ENCODE measurements at regions not wholly inside any gene's neighbourhood (a gene's known extent, or its start where the extent isn't known, plus 50 kb on each side); places are given as distances from the start of the nearest gene placed in this dataset.
"Not testable (repeated sequence)": the region's sequence is repeated elsewhere in the genome, so short reads cannot be mapped to it uniquely, and the experiment has no call there.

DNA sequence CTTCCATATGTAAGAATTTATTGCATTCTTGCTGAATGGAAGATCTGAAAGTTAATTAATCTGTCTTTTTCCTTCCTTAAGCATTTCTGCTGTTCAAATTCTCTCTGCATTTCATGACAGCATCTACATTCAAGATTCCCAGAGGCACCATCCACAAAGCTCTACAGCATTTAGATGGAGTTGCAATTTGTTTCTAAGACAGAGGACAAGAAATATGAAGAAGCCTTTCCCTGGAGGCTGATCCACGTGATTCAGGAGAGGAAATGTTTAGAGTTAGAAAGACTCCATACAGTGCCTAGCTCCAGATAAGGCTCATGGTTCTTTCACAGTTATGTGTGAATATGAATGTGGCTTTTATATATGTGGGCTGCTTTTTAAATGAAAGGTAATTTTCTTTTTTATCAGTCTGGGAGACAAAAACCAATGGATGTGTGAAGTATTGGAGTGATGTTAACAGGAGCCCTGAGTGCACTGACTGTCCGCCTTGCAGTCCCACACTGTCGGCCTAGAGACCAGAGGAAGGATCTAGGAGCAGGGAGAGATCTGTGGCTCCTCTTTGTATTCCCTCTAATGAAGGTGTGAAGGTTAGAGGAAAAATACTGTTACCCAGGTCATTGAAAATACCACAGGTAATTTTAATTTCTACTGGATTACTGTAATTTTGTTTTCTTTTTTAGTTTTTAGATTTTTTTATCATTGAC is 686.6 kb upstream of the GJE1 start:
- no peak for DNase-seq

DNA sequence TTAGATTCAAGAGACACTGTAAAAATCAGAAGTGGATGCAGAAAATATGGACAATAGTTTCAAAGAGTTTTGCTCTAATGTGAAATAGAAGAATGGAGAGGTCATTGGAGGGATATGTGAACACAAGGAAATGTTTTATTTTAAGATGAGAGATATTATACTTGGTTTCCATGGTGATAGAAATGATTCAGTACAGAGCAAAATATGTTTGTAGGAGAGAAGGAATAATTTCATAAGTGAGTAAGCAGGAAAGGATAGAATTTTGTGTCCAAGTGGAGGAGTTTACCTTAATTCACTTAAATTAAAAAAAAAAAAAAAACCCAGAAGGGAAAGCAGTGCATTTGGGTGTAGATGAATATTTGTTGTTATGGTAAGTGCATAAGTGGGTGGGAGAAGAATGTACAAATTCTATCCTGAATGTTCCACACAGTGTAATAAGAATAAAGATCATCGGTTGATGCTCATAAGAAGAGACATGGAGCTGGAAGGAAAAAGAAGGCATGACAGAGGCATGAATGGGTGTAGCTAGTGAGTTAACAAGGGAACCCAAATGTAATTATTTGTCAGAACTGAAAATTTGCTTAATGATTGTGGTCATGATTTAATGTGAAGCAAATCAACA is 688.9 kb upstream of the GJE1 start:
- DNase-seq: no peak

DNA sequence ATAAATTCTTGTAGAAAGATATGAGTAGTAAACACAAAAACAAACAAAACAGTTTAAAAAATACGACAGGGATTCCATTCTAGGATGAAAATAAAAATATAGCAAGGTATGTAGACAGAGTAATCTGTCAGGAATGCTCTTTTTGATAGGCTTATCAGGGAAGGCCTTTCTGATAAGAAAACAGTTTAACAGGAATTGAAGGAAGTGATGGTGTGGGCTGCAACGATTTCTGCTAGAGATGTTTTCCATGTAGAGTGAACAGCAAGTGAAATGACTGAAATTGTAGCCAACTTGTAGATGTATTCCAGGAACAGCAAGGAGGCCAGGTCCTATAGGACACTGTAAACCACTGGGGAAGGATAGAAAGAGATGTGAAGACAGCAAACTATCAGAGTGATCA is 689.7 kb upstream of the GJE1 start:
- no peak for DNase-seq

DNA sequence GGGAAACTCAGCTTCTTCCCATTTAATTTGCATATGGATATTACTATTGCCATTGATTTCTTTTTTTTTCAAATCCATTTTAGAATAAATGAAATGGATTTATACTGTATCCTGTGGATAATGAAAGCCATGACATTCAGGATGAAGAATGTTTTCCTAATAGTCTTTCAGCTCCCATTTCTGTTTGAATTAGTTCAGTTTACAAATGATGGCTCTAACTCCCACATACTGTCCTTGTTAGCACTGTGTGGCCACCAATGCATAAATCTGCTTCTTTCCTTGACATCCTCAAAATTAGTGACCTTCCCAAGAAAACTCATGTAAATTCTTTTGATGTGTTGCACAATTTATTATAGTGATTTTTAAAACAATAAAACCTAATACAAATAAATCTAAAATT is 693.2 kb upstream of the GJE1 start:
- DNase-seq: no peak

DNA sequence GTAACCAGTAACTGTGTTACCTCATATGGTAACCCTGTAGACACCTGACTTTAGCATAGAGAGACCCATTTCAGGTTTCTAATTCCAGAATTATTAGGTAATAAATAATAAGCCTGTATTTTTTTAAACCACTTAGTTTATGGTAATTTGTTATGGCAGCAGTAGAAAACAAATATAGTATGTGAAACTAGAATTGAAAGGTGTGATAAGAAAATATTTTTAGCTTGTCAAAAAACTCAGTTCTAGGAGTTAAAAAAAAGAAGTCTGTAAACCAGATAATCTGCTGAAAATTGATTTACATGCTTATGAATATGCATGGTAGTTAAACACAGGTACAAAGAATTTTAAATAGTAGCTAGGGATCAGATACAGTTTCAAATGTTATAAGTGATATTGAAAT is 695.0 kb upstream of the GJE1 start:
- no peak for DNase-seq

DNA sequence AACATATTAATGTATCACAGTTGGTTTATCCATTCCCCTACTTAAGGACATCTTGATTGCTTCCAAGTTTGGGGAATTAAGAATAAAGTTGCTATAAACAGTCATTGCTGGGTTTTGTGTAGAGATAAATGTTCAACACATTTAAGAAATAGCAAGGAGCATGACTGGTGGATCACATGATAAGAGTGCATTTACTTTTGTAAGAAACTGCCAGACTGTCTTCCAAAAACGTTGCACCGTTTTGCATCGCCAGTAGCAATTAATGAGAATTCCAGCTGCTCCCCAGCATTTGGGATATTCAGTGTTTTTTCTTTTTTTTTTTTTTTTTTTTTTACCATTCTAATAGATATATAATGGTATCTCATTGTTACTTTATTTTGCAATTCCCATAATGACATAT is 695.7 kb upstream of the GJE1 start:
- DNase-seq: no peak

DNA sequence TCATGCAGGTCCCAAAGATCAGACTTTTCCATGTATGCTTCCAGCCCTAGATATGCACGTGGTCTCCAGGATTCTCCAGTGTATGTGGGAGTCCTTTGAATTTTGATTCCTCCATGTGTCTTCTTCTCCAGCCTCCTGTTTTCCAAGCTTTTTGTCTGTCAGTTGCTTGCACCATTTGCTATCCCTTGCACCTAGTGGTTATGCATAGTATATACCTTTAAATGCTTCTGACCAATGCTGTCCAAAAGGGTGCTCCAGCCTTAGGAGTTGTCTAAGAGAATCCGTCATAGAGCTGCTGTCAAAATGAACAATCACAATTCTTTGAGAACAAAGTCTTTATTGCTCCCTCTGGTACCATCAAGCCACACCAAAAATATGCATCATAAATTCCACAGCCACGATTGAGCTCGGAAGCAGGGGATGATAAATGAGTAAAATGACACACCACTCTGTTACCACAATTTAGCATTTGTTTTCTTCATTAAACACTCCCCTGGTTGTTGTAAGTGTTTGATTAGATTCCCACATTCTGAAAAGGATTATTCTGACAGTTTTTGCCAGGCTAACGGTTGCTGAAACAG is 706.2 kb upstream of the GJE1 start:
- no peak for DNase-seq

DNA sequence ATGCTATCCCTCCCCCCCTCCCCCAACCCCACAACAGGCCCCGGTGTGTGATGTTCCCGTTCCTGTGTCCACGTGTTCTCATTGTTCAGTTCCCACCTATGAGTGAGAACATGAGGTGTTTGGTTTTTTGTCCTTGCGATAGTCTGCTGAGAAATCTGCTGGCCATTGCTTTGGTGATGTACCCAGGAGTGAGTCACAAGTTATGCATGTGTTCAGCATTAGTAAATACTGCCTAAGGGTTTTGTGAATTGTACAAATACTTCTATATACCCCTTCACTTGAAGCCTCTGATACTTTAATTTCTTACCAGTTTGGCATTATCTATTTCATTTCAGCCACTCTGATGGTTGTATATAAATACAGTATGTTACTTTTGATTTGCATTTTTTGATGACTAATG is 711.3 kb upstream of the GJE1 start:
- no peak for DNase-seq

DNA sequence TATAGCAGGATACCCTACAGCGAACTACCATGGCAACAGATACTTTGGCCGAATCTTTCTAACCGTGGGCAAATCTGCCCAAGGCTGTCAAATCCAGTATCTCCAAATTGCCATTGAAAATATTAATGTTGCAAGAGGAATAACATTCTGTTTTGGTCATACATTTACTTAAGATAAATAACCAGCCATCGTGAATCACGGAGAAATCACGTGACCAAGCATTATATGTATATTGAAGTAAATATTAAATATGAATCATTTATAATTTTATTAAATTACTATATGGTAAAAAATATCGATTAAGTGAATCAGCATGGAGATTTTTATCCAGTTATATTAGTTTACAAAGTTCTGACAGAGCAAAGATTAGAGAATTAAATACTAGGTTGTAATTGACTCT is 714.6 kb upstream of the GJE1 start:
- DNase-seq: no peak

DNA sequence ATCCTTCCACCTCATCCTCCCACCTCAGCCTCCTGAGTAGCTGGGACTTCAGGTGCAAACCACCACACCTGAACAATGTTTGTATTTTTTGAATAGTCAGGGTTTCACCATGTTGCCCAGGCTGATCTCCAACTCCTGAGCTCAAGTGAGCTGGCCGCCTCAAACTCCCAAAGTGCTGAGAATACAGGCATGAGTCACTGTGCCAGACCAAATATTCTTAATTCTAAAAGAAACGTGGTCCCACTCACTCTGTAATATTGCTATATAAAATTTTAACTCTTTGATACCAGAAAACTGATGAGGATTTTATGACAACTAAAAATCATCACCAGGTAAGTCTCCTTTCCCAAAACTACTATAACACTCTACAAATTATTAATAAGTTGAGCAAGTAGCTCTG is 716.8 kb upstream of the GJE1 start:
- DNase-seq: no peak

DNA sequence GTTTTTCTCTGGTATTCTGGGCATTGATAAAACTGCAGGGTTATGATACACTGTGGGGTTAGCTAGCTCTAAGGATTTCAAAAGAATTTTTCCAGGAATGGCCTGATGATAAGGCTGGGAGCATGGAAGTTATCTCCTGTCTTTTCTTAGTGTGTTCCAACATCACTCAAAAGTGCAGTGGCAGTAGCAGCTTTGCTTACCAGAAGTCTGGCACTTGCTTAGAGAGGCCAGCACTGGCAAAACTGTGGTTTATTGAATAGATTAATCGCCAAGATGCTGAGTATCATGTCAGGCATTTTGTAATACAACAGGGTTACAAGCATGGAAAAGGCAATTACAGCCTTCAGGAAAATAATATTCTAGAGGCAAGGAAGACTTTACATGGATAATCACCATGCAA is 719.5 kb upstream of the GJE1 start:
- no peak for DNase-seq

DNA sequence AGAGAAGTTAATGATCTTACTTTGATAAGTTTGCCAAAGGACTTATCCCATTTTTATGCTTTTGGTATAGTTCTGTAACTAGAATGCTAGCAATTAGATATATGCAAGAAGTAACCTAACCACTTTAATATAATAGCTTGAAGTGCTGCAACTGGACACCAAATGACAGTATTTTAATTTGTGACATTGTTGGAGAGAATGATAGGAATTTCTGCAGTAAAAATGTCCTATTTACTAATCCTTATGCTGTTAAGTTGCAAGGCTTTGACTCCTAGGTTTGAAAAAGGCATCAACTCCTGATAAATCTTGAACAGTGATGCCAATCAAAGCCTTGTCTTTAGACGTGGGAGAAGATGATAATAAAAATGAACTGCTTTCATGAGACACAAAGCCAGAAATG is 726.0 kb upstream of the GJE1 start:
- no peak for DNase-seq

DNA sequence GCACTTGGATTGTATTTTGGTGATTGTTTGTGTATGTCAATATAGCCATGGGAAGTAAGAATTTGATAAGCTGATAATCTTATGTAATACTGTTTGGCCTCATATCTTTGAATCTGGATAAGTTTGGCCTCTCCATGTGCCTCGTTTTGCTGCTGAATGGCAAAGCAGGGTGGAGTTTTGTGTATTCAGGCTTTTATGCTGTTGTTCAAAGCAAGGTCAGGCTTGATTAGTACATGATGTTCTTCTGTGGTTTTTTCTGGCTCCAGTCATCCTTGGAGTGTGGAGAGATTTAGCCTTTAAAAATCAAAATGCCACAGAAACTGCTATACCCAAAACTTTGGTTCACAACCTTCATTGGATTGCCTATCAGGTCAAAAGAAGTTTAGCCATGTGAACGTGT is 728.9 kb upstream of the GJE1 start:
- DNase-seq: no peak

DNA sequence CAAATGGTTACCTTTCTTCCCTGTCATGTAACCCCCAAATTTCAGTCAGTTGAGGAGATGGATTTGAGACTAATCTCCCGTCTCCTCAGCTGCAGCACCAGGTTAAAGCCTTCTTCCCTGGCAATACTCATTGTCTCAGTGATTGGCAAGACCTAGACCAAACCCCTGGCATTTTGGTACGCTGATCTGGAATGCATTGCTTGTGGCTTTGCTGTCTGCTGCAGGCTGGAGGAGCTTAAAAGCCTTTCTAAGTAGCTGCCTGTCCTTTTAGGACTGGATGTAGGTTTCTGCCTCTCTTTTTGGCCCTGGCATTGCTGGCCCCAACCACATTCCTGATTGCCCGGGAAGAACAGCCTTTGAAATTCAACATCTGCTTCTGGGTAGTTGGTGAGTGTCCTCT is 729.6 kb upstream of the GJE1 start:
- DNase-seq: no peak

DNA sequence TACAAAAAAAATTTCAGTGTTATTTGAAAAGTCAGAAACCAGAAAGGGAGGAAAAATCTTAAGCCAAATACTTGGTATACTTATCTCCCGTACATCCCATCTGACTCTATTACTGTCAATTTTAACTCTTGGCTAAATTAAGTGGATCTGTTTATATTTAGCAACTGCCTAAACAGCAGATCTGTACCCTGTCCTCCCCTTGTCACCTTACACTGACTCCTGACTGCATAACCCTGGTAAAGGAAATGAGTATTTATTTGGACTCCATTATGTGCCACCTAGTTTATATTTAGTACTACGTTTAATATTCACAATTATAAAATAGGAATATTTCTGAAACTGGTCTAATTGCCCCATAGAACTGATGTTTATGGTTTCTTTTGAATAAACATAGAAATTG is 730.2 kb upstream of the GJE1 start:
- DNase-seq: no peak

DNA sequence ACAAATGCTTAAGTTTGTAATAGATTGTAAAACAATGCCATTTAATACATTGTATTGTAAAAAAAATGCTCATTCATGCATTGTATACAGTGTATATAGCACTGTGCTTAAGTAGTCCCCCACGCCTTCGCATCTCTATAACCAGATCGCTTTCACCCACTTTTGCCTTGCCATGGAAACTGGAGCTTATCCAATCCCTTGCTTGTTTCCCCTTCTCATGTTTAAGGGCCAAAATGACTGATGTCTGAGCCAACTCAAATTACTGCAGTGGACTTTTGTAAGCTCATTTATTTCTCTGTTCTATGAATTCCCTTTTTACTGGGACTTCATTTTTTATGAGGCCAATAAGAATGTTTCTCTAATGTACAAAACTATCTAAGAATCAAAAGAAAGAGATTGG is 730.9 kb upstream of the GJE1 start:
- DNase-seq: peak in 1 of 3 experiments; percentile 9

DNA sequence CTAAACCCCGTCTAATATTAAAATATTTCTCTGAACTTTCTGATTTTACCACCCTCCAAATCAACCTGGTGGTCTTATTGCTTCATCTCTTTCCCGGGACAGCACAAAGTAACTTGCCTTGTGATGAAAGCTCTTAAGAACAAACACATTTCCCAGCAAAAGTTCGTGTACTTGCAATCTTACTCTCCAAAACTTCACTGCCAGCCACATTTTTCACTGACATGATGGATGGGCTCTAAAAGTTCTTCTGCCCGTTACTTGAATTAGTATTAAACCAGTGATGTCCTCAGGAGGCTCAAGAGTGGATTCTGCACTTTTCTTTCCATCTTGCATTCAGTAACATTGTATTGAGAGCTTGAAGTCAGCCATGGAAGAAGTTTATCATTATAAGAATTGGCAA is 731.6 kb upstream of the GJE1 start:
- no peak for DNase-seq

DNA sequence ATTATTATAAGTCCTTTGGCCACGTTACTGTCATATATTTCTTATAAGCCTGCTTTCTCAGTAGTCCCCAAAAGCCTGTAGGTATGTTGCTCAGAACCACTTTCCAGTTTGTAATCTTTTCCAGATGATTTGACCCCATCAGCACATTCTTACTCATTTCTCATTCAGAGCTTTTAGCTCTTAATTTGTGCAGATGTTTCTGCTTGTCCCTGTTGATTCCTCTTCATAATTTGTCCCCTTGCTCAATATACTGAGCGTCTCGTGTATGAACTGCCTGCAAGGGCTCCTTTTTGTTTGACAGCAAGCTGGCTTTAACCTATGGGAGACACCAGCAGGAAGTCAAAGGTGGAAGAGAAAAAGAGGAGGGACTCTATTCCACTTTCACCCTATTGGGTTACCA is 733.8 kb upstream of the GJE1 start:
- no peak for DNase-seq

DNA sequence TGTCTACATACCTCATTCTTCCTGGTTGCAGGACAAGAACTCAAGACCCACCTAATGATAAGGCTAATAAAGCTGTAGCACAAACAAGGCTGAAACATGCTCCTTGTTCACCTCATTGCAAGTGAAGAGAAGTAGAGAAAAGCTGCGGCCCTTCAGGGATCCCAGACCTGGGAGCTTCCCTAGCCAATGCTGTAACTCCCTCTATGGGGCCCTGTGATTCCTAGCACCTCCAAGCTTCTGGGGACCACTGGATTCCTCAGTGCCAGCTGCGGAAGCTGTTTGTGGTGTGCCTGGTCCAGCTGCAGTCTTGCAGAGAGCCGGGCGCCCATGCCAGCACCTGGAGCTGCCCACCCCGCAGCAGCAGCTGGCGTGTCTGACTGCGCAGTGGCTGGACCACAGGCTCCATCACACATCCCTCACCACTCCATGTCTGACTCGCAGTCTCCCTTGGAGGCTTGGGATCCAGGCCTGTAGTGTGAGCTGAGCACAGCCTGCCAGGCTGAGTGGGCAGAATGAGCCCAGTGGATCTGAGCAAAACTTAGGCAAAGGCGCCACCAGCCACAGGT is 737.2 kb upstream of the GJE1 start:
- DNase-seq: no peak

DNA sequence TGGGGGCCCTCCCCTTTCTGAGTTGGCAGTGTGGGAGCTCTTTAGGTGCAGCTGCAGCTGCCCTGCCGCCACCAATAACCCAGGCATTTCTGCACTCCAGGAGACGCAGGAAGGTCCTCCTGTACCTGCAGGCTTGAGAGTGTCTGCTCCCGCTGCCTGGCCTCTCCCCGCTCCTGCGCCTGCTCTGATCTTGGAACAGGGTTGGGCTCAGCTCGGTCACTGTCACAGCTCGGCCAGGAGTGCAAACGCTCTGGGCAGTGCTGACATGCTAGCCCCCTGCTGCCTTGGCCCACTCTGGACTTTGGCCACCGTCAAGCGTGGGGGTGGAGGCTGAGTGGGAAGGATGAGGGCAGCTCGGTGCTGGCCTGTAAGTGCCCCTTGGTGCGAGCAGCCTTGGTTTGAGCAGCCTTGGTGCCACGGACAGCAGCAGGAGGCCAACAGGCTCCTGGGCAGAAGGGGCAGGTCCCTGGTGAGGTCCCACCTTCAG is 738.1 kb upstream of the GJE1 start:
- no peak for DNase-seq

DNA sequence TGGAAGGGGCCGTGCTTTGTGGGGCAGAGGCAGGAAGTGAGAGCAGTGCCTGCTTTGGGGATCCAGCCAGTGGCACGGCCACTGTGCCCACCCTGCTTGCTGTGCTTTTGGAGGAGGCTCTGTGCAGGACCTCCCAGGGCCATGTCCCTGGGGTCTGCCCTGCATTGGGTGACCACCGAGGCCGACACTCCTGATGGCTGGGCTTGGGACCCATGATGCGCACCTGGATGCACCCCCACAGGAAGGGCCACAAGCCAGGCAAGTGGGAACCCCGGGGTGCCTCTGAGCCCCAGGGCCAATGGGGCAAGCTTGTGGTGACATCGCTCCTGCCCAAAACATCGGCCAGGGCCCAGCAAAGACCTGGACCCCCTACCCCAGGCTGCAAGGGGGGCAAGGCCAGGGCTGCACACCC is 738.6 kb upstream of the GJE1 start:
- DNase-seq: no peak

DNA sequence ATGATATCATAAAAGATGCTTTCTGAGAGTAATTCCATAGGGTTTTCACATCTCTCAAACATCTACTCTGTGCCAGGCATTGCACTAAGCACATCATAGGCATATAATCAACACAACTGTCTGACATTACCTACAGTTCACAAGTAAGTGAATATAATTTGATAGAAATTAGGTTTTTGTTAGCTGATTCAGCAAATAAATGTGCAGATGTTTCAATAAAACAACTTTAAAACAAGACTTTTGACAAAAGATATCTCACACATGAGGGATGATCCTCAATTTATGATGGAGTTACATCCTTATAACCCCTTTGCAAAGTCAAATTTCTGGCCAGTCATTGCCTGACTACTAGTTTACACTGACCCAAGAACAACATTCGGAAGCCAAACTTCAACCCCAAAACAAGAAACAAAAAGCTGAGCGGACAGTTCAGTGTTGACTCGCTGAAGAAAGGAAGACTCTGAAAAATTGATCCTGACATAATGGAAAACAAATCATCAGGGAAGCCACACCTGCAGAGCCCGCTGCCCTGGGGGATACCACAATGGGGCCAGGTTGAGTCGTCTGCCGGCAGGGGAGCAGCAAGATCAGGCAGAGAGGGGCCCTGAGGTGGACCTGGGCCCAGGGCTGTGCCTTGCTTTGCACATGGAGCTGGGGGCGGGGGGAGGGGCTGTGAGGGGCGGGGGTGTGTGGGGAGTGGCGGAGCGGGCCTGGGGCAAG is 739.2 kb upstream of the GJE1 start:
- no peak for DNase-seq

DNA sequence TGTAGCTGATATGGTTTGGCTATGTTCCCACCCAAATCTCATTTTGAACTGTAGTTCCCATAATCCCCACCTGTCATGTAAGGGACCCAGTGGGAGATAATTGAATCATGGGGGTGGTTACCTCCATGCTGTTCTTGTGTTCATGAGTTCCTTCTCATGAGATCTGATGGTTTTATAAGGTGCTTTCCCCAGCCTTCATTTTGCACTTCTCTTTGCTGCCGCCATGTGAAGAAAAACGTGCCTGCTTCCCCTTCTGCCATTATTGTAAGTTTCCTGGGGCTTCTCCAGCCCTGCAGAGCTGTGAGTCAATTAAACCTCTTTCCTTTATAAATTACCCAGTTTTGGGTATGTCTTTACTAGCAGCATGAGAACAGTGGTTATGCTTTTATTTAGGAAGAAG is 741.6 kb upstream of the GJE1 start:
- not testable (repeated sequence) for DNase-seq

DNA sequence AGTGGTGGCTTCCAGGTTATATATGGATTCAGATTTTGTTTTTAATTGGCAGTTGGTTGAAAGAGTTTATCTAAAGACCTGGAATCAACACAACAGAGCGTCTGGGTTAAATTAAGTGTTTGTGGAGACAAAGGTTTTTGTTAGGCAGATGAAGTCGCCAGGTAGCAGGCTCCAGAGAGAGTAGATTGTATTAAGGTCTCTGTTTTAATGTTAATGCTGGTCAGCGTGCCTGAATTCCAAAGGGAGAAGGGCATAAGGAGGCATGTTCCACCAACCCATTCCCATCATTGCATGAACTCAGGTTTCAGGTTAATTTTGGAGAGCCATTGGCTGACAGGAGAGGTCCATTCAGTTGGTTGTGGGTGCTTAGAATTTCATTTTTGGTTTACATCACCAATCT is 744.1 kb upstream of the GJE1 start:
- DNase-seq: no peak
